GM19372 (cell line): ENCODE measurements at regions not wholly inside any gene's neighbourhood (a gene's known extent, or its start where the extent isn't known, plus 50 kb on each side); places are given as distances from the start of the nearest gene placed in this dataset.

Experiments
- ATAC-seq: cut with Tn5 transposase; IDR thresholded peaks from one replicate; pipeline ENCODE4 v1.9.1; 2021; ENCODE audit warnings: mild to moderate bottlenecking, low read depth, moderate library complexity; ENCODE audit not compliant: unreplicated experiment

GRCh38 chr2:66382091-66382490, 52.8 kb upstream of the MEIS1 start:
- ATAC-seq = no peak

DNA sequence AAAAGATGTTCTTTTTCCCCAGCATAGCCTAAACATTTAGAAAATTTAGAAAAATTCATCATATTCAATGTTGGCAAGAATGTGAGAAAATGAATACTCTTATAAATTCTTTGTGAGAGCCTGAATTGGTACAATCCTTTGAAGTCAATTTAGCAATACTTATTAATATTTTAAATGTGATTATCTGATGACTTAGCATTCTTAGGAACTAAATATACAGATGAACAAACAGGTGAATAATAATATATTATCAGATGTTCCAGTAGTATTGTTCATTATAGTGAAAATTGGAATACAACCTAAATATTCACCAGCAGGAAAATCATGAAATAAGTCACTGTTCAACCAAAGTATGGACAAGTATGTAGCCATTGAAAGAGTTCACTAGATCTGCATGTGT, 55.5 kb upstream of the MEIS1 start:
- no peak for ATAC-seq

DNA sequence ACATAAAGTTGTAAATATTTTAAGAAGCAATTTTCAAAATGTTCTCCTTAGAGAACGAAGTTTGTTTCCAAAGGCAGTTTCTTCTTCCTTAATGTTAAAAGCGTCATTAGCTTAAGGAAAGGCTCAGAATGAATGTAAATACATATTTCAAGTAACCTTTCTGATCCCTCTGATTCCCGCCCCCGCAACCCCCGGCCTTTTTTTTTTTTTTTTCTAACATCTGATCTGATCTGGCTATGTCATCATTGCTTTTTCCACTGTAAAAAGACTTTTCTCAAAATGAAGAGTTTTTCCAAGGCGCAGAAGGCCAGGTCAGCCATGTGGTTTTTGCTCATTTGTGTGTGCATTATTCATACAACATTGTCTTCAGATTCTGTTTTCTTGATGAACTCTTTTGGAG, 57.1 kb upstream of the MEIS1 start:
- no peak for ATAC-seq

GRCh38 chr2:66370824-66371223, 64.1 kb upstream of the MEIS1 start:
- ATAC-seq = no peak

DNA sequence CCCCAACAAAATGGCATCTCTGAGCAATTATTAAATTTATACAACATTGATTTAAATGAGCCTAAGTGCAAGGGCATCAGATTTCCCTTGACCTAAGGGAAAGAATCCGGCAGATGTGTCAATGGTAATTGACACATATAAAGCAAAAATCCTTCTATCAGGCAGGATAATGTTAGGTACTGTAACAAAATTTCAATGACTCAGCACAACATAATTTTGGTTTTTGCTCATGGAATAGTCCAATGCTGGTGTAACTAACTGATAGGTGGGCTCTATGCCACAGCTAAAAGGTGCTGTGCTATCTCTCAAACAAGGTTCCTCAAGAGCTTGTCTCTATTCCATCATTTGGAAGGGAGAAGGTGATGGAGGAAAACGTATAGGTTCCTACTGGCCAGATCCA, 68.3 kb upstream of the MEIS1 start:
- no peak for ATAC-seq

- ATAC-seq = no peak
Measured at GRCh38 chr2:66364495-66365333, 70.2 kb upstream of the MEIS1 start.

DNA sequence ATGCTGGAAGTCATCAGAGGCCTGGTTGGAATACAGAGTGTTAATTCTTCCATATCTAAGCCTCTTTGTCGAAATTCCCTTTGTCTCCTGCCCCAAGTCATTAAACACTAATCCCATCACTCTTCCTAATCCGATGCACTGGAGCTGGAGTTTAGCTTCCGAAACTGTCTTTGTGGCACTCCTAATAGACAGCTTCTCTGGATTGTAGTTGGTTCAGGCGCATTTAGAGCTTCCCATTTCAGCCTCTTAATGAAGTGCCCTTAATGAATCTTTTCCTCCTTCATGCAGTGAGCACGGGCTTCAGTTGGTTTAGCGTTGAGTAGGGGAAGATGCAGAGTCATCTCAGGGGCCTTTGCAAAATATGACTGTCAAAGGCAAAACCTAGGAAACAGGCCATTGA, 72.2 kb upstream of the MEIS1 start:
- ATAC-seq = no peak

GRCh38 chr2:66346231-66346664, 88.7 kb upstream of the MEIS1 start:
- no peak for ATAC-seq

- ATAC-seq = no peak
Measured at GRCh38 chr2:66344087-66344663, 90.8 kb upstream of the MEIS1 start.

DNA sequence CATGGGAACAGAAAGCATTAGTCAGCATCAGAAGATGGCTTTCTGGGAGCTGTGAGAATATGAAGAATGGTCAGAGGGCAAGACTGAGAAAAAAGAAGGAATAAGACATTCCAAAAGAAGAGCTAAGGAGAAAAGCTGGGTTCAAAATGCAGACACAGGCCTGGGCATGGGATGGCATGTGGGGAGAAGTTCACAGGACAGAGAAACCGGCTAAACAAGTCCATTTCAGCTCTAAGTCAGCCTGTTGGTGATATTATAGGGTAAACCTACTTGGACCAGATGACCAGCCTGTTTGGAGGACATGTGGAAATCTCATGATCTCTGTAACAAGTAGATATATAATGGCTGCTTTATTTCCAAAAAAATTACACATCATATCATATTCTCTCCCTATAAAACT, 91.7 kb upstream of the MEIS1 start:
- no peak for ATAC-seq

DNA sequence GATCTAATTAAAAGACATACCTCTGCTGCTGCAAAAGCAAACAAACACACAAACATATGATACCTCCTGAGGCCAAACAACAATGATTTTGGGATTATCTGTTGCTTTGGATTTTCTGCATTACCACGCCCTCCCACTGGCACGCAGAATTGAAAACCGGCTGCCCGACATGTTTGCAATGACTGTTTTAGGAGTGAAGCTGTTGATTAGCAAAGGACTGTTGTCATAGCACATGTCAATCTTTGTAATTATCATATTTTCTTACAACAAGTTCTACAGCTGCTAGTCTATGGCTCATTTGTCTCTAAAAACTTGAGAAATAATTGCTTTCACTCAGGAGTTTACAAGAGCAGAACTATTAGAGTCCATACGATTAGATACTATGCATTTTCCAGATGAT, 94.4 kb upstream of the MEIS1 start:
- no peak for ATAC-seq

DNA sequence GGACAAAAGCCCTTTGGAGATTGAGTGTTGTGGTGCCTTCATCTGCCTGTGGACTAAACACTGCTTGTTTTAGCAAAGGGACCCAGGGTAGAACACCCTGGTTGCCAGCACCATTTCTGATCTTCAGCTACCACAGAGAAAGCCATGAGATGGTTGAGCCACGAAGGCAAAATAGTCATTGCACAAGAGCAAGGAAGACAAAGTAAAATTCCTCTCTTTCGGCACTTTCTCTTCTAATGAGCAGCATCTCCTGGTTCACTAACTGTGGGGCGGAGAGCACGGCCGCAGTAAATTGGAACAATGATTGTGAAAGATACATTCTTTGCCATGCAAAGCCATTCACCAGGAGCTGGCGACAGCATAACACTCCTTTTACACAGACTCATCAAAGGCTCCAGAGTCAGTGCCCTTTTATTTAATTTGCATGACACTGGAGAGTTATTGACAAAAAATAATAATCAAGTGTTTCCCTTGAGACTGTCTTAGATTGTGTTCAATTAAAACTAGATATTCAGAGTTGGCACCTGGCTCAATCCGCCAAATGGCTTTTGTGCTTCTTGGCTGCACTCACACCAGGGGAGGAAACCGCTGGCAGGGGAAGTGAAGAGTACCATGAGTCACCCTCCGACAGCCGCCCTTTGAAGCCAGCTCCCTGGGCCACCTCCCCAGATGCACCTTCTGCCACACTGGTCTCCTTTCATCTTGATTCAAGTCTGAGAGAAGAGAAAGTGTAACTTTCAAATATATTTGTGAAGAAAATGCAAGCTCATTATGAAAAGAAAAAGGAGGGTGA, 100.5 kb upstream of the MEIS1 start:
- no peak for ATAC-seq

GRCh38 chr2:66331176-66331575, 103.7 kb upstream of the MEIS1 start:
- ATAC-seq = no peak

DNA sequence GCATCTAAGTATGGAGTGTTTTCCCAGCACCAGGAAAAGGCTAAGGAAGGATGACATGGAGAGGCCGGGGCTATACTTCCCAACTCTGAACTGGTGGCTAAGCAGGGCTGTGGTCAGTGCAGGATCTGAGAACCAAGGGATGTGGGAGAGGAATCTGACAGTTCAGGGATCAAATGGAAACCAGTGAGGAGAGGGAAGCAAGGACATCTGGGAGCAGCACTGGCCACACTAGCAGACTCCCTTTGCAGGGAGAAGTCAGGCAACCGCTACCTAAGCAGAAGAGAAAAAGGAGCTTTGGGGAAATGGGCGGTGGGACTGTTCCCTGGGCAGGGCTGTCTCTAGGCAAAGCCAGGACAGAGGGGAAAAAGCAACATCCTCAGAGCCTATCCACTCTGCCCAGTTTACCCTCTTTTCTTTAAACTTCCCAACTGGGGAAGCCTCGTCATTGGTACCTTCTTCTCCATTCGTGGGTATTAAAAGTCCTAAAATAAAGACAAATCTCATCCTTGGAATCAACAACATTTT, 105.8 kb upstream of the MEIS1 start:
- ATAC-seq = no peak

GRCh38 chr2:66327066-66327740, 107.7 kb upstream of the MEIS1 start:
- no peak for ATAC-seq

- ATAC-seq = no peak
Measured at GRCh38 chr2:66324909-66325528, 109.9 kb upstream of the MEIS1 start.

DNA sequence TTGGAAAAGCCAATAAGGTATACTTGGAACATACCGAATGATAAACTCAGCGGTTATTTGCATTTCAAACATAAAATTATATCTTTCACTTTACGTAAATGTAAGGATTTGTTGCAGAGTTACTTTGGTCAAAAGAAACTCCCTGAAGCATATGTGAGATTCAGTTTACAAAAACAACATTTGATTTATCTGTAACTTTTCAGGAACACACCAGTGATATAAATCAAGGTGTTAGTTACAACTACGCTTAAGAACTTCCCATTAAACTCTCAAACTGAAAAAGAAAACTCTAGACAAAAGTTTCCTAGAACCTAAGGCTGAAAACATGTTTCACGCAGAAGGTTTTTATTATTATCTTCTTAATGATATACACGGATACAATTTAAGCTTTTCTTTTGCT, 110.6 kb upstream of the MEIS1 start:
- ATAC-seq = no peak

GRCh38 chr2:66323406-66323805, 111.5 kb upstream of the MEIS1 start:
- no peak for ATAC-seq

DNA sequence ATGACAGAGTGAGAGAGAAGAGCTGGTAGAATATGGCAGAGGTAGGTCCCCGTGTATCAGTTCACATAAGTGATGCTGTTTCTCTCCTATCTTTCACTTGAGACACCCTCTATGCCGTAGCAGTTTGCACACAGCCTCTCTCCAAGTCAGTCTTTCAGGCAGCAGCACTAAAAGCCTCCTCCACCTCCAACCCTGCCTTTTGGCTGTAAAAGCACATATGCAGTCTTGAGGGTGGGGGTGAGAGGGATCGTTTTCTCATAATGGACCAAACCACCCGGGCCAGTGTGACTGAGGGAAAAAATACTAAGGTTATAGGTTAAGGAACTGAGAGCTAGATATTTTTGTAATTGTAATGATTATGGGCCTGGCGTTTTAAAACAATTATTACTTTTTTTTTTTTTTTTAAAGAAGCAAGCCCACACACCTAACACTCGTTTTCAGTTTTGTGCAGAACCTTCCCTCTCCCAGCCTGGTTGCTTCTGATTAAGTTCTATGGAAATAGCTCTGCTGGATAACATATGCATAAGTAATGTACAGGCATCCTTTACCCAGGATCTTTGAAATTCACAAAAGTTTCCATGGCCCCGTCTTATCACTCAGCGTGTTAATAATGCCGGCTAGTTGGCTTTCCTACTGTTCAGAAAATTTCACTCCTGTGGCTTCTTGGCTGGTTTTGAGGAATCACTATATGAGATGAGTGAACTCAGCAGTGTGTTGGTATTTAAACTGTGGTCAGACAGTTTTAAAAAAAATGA, 112.2 kb upstream of the MEIS1 start:
- no peak for ATAC-seq
